Testis (tissue), 2 donors: ENCODE measurements at regions not wholly inside any gene's neighbourhood (a gene's known extent, or its start where the extent isn't known, plus 50 kb on each side); places are given as distances from the start of the nearest gene placed in this dataset.
"Not testable (repeated sequence)": the region's sequence is repeated elsewhere in the genome, so short reads cannot be mapped to it uniquely, and the experiment has no call there.

Source experiments
- DNase-seq: peaks from one replicate; pipeline ENCODE4 v3.0.0-alpha.2; 2019
- H3K27ac ChIP-seq, 2 donors: fragments of 200-600 bp; sonication (generic); one replicate each; pipeline ENCODE4 v1.5.1; 2019
- H3K27me3 ChIP-seq: fragments of 200-600 bp; sonication (generic); one replicate; pipeline ENCODE4 v1.5.1; 2019
- H3K36me3 ChIP-seq: fragments of 200-600 bp; sonication (generic); one replicate; pipeline ENCODE4 v1.5.1; 2017; ENCODE audit warnings: low read depth; ENCODE audit errors: missing control alignments
- H3K4me1 ChIP-seq: fragments of 200-600 bp; sonication (generic); one replicate; pipeline ENCODE4 v1.5.1; 2019
- H3K4me3 ChIP-seq, 2 donors: fragments of 200-600 bp; sonication (generic); one replicate each; pipeline ENCODE4 v1.5.1; 2017 to 2019
- H3K9me3 ChIP-seq: fragments of 200-600 bp; sonication (generic); one replicate; pipeline ENCODE4 v1.5.1; 2017
- POLR2A ChIP-seq: fragments of 450-650 bp; IDR thresholded peaks from one replicate; pipeline ENCODE4 v1.6.1; 2017; ENCODE audit warnings: antibody characterized with exemption, mild to moderate bottlenecking, moderate library complexity
- WGBS, 2 donors: methylation state at CpG; one replicate each; pipeline ENCODE4 v1.1.5; 2018; 5-methylcytosine and 5-hydroxymethylcytosine counted together
- intact Hi-C: fragments of 100-400 bp; cut with DNase I; formaldehyde crosslinking; loops from one replicate; pipeline ENCODE4 v1.15.1; 2023; ENCODE audit warnings: low total_unique reads
- TF ChIP-seq, protein P1 (sequence below), 3 experiments: fragments of 450-650 bp in 2 of 3; fragments of 200-600 bp in 1 of 3; sonication (generic) in 1 of 3; IDR thresholded peaks; one replicate each; pipeline ENCODE4 v1.5.1; 2016 to 2019; ENCODE audit warnings: antibody characterized with exemption in 3 of 3, mild to moderate bottlenecking in 2 of 3, moderate library complexity in 1 of 3

DNA sequence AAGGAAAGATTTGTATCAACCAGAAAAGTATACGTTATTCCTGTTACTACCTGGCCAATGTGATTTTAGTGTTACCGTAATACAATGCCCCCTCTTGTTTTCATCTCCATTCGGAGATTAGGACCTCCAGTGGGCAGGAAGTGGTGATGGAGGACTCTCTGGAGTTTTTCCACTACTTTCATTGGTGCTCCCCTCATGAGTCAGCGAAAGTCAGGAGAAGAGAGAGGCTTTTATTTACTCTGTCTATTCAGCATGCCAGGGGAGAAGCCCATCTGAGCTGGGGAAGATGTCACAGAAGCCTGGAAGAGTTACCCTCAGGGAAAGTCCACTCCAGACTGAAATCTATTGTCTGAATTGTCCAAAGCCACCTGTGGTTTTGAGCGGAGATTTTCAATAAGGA lies 88.2 kb upstream of the THUMPD2 start:
- no peak overlapping the region for H3K4me3 ChIP-seq
- TF ChIP-seq POLR2A, result no peak
- TF ChIP-seq, protein P1, sequence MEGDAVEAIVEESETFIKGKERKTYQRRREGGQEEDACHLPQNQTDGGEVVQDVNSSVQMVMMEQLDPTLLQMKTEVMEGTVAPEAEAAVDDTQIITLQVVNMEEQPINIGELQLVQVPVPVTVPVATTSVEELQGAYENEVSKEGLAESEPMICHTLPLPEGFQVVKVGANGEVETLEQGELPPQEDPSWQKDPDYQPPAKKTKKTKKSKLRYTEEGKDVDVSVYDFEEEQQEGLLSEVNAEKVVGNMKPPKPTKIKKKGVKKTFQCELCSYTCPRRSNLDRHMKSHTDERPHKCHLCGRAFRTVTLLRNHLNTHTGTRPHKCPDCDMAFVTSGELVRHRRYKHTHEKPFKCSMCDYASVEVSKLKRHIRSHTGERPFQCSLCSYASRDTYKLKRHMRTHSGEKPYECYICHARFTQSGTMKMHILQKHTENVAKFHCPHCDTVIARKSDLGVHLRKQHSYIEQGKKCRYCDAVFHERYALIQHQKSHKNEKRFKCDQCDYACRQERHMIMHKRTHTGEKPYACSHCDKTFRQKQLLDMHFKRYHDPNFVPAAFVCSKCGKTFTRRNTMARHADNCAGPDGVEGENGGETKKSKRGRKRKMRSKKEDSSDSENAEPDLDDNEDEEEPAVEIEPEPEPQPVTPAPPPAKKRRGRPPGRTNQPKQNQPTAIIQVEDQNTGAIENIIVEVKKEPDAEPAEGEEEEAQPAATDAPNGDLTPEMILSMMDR (IDR thresholded peaks at IDR 0.05), result no peak
- H3K4me1 ChIP-seq, result no peaks in the 10 kb centered on the region
- no peak for DNase-seq
- H3K27me3 ChIP-seq, result no peaks in the 10 kb centered on the region
- 86 to 89% methylated on average over 5 of the region's 5 CpGs for WGBS, 2 donors
- no peak overlapping the region for H3K27ac ChIP-seq
- H3K36me3 ChIP-seq, result no peaks in the 10 kb centered on the region
- intact Hi-C loops, result no loop called here
- H3K9me3 ChIP-seq, result no peaks in the 10 kb centered on the region

GRCh38 chr2:39865751-39866150 lies 86.7 kb upstream of the THUMPD2 start:
- Histone ChIP-seq H3K27me3 (no peaks in the 10 kb centered on the region), H3K27ac (no peak overlapping the region), H3K9me3 (no peaks in the 10 kb centered on the region), H3K4me1 (no peaks in the 10 kb centered on the region), H3K36me3 (no peaks in the 10 kb centered on the region), H3K4me3 (no peak overlapping the region)
- 87 to 93% methylated on average over 3 of the region's 3 CpGs for WGBS, 2 donors
- no peak for DNase-seq
- intact Hi-C loops, result no loop called here
- TF ChIP-seq, protein P1 (IDR thresholded peaks at IDR 0.05), result no peak
- no peak for TF ChIP-seq POLR2A

DNA sequence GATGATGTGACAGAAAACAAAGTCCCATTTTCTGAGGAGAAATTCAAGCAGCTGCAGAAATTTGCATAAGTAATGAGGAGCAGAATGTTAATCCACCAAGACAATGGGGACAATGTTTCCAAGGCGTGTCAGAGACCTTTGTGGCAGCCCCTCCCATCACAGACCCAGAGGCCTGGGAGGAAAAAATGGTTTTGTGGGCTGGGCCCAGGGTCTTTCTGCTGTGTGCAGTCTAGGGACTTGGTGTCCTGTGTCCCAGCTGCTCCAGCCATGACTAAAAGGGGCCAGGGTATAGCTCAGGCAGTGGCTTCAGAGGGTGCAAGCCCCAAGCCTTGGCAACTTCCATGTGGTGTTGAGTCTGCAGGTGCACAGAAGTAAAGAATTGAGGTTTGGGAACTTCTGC lies 84.6 kb upstream of the THUMPD2 start:
- H3K27me3 ChIP-seq, H3K4me3 ChIP-seq, H3K4me1 ChIP-seq, intact Hi-C loops, H3K9me3 ChIP-seq, H3K27ac ChIP-seq, H3K36me3 ChIP-seq, DNase-seq: not testable (repeated sequence)
- WGBS, 2 donors, result 90 to 94% methylated on average over 1 of the region's 1 CpG

DNA sequence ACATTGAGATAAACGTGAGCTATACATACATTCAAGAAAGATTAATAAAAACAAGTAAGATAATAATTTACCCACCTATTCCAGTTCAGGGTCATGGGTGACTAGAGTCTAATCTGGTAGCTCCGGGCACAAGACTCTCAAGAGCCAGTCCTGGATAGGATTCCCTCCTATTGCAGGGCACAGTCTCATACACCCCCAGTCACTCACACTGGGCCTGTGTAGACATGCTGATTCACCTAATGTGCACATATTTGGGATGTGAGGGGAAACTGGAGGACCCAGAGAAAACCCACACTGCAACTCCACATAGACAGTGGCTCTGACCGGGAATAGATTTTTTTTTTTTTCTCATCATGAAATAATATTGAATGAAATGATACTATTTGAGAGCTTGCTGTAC lies 81.5 kb upstream of the THUMPD2 start:
- Histone ChIP-seq H3K4me3 (no peak overlapping the region), H3K36me3 (no peaks in the 10 kb centered on the region), H3K27ac (no peak overlapping the region), H3K4me1 (no peaks in the 10 kb centered on the region), H3K27me3 (no peaks in the 10 kb centered on the region), H3K9me3 (no peaks in the 10 kb centered on the region)
- TF ChIP-seq POLR2A, result no peak
- TF ChIP-seq, protein P1 (IDR thresholded peaks at IDR 0.05), result no peak
- DNase-seq, result no peak
- 81 to 90% methylated on average over 3 of the region's 3 CpGs for WGBS, 2 donors
- intact Hi-C loops, result no loop called here

DNA sequence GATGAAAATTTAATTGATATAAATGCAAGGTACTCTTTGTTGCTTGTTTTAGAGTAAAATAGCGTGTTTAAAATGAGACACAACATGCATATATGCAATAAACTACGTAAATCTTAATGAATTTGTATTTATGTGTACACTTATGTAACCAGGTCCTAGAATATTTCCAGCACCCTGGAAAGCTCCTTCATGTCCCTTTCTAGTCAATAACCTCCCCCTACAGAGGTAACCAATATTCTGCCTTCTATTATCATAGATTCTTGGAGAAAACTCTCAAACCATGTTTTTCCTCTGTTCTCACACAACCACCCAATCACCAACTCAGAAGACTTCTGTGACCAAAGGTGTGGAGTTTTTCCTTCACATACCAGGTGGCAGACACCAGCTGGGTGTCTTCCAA lies 79.6 kb upstream of the THUMPD2 start:
- Histone ChIP-seq H3K27ac (no peak overlapping the region), H3K27me3 (no peaks in the 10 kb centered on the region), H3K4me3 (no peak overlapping the region), H3K36me3 (no peaks in the 10 kb centered on the region), H3K9me3 (no peaks in the 10 kb centered on the region), H3K4me1 (no peaks in the 10 kb centered on the region)
- TF ChIP-seq, protein P1 (IDR thresholded peaks at IDR 0.05), result no peak
- TF ChIP-seq POLR2A, result no peak
- intact Hi-C loops, result no loop called here
- DNase-seq, result no peak
- WGBS, 2 donors, result 88 to 89% methylated on average over 2 of the region's 2 CpGs
